ENCODE measurements at regions not wholly inside any gene's neighbourhood (a gene's known extent, or its start where the extent isn't known, plus 50 kb on each side); places are given as distances from the start of the nearest gene placed in this dataset.
A peak's percentile ranks its signal among the peaks of the same experiment; 100 is the strongest.

DNA sequence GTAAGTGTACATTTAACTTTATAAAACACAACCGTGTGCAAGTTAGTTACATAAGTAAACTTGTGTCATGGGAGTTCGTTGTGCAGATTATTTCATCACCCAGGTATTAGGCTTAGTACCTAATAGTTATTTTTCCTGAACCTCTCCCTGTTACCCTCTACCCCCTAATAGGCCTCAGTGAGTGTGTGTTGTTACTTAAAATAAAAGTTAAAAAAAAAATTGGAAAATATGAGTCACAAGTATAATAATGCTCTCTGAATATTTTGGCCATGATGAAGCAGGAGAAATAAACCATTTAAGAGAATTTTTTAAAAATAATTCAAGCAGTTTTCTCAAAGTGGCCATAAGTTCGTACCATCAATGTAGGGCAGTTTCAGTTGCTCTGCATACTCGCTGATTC is 105.1 kb upstream of the GRID2 start:
- Histone ChIP-seq H3K27ac (ENCODE audit: low read length) (no peak overlapping the region), H3K9me3 (ENCODE audit: control insufficient read depth, low read depth, low read length) (no peaks in the 10 kb centered on the region), H3K36me3 (ENCODE audit: control insufficient read depth, insufficient read depth, low read length) (no peaks in the 10 kb centered on the region), H3K4me1 (ENCODE audit: control insufficient read depth, insufficient read depth, low read length) (no peaks in the 10 kb centered on the region), H3K4me3 (ENCODE audit: low read length) (no peak overlapping the region), H3K27me3 (ENCODE audit: control insufficient read depth, insufficient read depth, low read length) (no peaks in the 10 kb centered on the region)
- WGBS (ENCODE audit: insufficient coverage, low lambda C conversion rate): 100% methylated on average over 1 of the region's 4 CpGs
- DNase-seq: no peak

DNA sequence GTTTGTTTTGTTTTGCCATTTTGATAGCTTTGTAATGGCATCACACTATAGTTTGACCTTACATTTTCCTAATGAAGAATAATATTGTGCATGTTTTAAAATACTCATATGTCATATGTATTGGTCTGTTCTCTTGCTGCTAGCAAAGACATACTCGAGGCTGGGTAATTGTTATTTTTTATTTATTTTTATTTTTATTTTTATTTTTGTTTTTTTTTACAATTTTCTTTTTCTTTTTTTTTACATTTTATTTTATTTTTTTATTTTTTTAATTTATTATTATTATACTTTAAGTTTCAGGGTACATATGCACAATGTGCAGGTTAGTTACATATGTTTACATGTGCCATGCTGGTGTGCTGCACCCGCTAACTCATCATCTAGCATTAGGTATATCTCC is 104.6 kb upstream of the GRID2 start:
- no peaks in the 10 kb centered on the region for H3K9me3 ChIP-seq (ENCODE audit: control insufficient read depth, low read depth, low read length)
- no peak overlapping the region for H3K27ac ChIP-seq (ENCODE audit: low read length)
- no peak overlapping the region for H3K4me3 ChIP-seq (ENCODE audit: low read length)
- no peaks in the 10 kb centered on the region for H3K27me3 ChIP-seq (ENCODE audit: control insufficient read depth, insufficient read depth, low read length)
- WGBS (ENCODE audit: insufficient coverage, low lambda C conversion rate): 91% methylated on average over 1 of the region's 2 CpGs
- no peaks in the 10 kb centered on the region for H3K36me3 ChIP-seq (ENCODE audit: control insufficient read depth, insufficient read depth, low read length)
- no peak for DNase-seq
- H3K4me1 ChIP-seq (ENCODE audit: control insufficient read depth, insufficient read depth, low read length): no peaks in the 10 kb centered on the region

DNA sequence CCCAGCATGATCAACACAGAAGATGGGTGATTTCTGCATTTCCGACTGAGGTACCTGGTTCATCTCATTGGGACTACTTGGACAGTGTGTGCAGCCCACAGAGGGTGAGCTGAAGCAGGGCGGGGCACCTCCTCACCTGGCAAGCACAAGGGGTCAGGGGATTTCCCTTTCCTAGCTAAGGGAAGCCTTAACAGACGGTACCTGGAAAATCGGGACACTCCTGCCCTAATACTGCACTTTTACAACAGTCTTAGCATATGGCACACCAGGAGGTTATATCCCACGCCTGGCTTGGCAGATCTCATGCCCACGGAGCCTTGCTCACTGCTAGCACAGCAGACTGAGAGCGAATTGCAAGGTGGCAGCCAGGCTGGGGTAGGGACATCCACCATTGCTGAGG is 92.9 kb upstream of the GRID2 start:
- no peaks in the 10 kb centered on the region for H3K27me3 ChIP-seq (ENCODE audit: control insufficient read depth, insufficient read depth, low read length)
- WGBS (ENCODE audit: insufficient coverage, low lambda C conversion rate): no CpG with 5 or more reads among the region's 7 CpGs
- H3K4me1 ChIP-seq (ENCODE audit: control insufficient read depth, insufficient read depth, low read length): no peaks in the 10 kb centered on the region
- no peak for DNase-seq
- H3K9me3 ChIP-seq (ENCODE audit: control insufficient read depth, low read depth, low read length): no peaks in the 10 kb centered on the region
- H3K4me3 ChIP-seq (ENCODE audit: low read length): no peak overlapping the region
- H3K27ac ChIP-seq (ENCODE audit: low read length): no peak overlapping the region
- H3K36me3 ChIP-seq (ENCODE audit: control insufficient read depth, insufficient read depth, low read length): no peaks in the 10 kb centered on the region

- Histone ChIP-seq H3K27me3 (ENCODE audit: control insufficient read depth, insufficient read depth, low read length) (no peaks in the 10 kb centered on the region), H3K36me3 (ENCODE audit: control insufficient read depth, insufficient read depth, low read length) (no peaks in the 10 kb centered on the region), H3K27ac (ENCODE audit: low read length) (no peak overlapping the region), H3K9me3 (ENCODE audit: control insufficient read depth, low read depth, low read length) (no peaks in the 10 kb centered on the region), H3K4me3 (ENCODE audit: low read length) (no peak overlapping the region), H3K4me1 (ENCODE audit: control insufficient read depth, insufficient read depth, low read length) (no peaks in the 10 kb centered on the region)
- no peak for DNase-seq
- WGBS (ENCODE audit: insufficient coverage, low lambda C conversion rate): 93% methylated on average over 3 of the region's 4 CpGs
These were observed 88.3 kb upstream of the GRID2 start for GRCh38 chr4:92215476-92215875.

GRCh38 chr4:92231511-92231910 is 72.3 kb upstream of the GRID2 start:
- Histone ChIP-seq H3K4me1 (ENCODE audit: control insufficient read depth, insufficient read depth, low read length) (peaks cover 7% of the 10 kb centered on the region), H3K36me3 (ENCODE audit: control insufficient read depth, insufficient read depth, low read length) (no peaks in the 10 kb centered on the region), H3K9me3 (ENCODE audit: control insufficient read depth, low read depth, low read length) (no peaks in the 10 kb centered on the region), H3K27me3 (ENCODE audit: control insufficient read depth, insufficient read depth, low read length) (no peaks in the 10 kb centered on the region), H3K4me3 (ENCODE audit: low read length) (no peak overlapping the region), H3K27ac (ENCODE audit: low read length) (no peak overlapping the region)
- DNase-seq: no peak
- 83% methylated on average over 1 of the region's 1 CpG for WGBS (ENCODE audit: insufficient coverage, low lambda C conversion rate)

DNA sequence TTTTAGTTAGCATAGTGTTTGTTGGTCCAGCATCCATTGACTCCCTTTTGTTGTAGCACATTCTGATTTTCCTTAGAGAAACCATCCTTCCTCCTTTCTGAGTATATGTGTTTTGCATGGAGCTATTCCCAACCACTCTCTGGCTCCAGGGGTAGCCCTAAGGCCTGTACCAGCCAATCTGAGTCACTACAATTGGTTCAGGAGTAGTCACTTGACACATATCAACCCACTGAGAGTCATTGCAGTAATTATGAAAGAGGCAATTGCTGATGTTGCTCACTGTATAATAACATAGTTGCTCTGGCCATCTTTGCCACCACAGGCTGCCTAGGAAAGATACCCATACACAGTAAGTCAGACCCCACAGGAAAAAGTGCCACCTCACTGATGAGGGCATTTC is 71.2 kb upstream of the GRID2 start:
- Histone ChIP-seq H3K36me3 (ENCODE audit: control insufficient read depth, insufficient read depth, low read length) (no peaks in the 10 kb centered on the region), H3K9me3 (ENCODE audit: control insufficient read depth, low read depth, low read length) (no peaks in the 10 kb centered on the region), H3K27me3 (ENCODE audit: control insufficient read depth, insufficient read depth, low read length) (no peaks in the 10 kb centered on the region), H3K27ac (ENCODE audit: low read length) (no peak overlapping the region), H3K4me1 (ENCODE audit: control insufficient read depth, insufficient read depth, low read length) (peaks cover 7% of the 10 kb centered on the region), H3K4me3 (ENCODE audit: low read length) (no peak overlapping the region)
- DNase-seq: no peak

- Histone ChIP-seq H3K27ac (ENCODE audit: low read length) (peak overlapping the region; percentile 56), H3K36me3 (ENCODE audit: control insufficient read depth, insufficient read depth, low read length) (no peaks in the 10 kb centered on the region), H3K4me3 (ENCODE audit: low read length) (no peak overlapping the region), H3K4me1 (ENCODE audit: control insufficient read depth, insufficient read depth, low read length) (peaks cover 7% of the 10 kb centered on the region), H3K9me3 (ENCODE audit: control insufficient read depth, low read depth, low read length) (no peaks in the 10 kb centered on the region), H3K27me3 (ENCODE audit: control insufficient read depth, insufficient read depth, low read length) (no peaks in the 10 kb centered on the region)
- DNase-seq: peak; percentile 80 to 94
- WGBS (ENCODE audit: insufficient coverage, low lambda C conversion rate): 0% methylated on average over 1 of the region's 4 CpGs
These were observed 69.2 kb upstream of the GRID2 start for GRCh38 chr4:92234393-92235176.

GRCh38 chr4:92235731-92236130 is 68.0 kb upstream of the GRID2 start:
- WGBS (ENCODE audit: insufficient coverage, low lambda C conversion rate): no CpG with 5 or more reads among the region's 2 CpGs
- Histone ChIP-seq H3K36me3 (ENCODE audit: control insufficient read depth, insufficient read depth, low read length) (no peaks in the 10 kb centered on the region), H3K27me3 (ENCODE audit: control insufficient read depth, insufficient read depth, low read length) (no peaks in the 10 kb centered on the region), H3K4me3 (ENCODE audit: low read length) (no peak overlapping the region), H3K4me1 (ENCODE audit: control insufficient read depth, insufficient read depth, low read length) (peaks cover 7% of the 10 kb centered on the region), H3K9me3 (ENCODE audit: control insufficient read depth, low read depth, low read length) (no peaks in the 10 kb centered on the region), H3K27ac (ENCODE audit: low read length) (no peak overlapping the region)
- DNase-seq: peak in 1 of 2 donors; percentile 37

- Histone ChIP-seq H3K27ac (ENCODE audit: low read length) (no peak overlapping the region), H3K4me1 (ENCODE audit: control insufficient read depth, insufficient read depth, low read length) (peaks cover 7% of the 10 kb centered on the region), H3K4me3 (ENCODE audit: low read length) (no peak overlapping the region), H3K27me3 (ENCODE audit: control insufficient read depth, insufficient read depth, low read length) (no peaks in the 10 kb centered on the region), H3K9me3 (ENCODE audit: control insufficient read depth, low read depth, low read length) (no peaks in the 10 kb centered on the region), H3K36me3 (ENCODE audit: control insufficient read depth, insufficient read depth, low read length) (no peaks in the 10 kb centered on the region)
- no CpG with 5 or more reads among the region's 1 CpG for WGBS (ENCODE audit: insufficient coverage, low lambda C conversion rate)
- peak in 1 of 2 donors; percentile 47 for DNase-seq
These were observed 66.9 kb upstream of the GRID2 start for GRCh38 chr4:92236877-92237276.

DNA sequence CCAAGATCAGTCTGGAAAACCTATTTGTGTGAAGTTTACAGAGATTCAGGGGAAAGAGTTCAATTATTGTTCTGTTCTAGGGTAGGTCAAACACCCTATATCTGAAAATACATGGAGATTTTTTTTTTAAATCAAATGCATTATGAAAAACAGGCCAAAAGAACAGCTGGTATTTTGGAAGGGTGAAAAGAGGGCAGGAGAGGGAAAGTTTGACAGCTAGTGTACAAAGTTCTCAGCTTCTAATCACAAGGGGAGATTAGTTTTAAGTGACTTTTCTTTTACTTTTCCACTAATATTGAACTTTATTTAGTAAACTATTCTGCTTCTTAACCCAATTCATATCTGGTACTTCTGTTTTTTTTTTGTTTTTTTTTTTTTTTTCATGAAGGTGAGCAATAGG is 66.2 kb upstream of the GRID2 start:
- Histone ChIP-seq H3K4me1 (ENCODE audit: control insufficient read depth, insufficient read depth, low read length) (peaks cover 7% of the 10 kb centered on the region), H3K4me3 (ENCODE audit: low read length) (no peak overlapping the region), H3K36me3 (ENCODE audit: control insufficient read depth, insufficient read depth, low read length) (no peaks in the 10 kb centered on the region), H3K27me3 (ENCODE audit: control insufficient read depth, insufficient read depth, low read length) (no peaks in the 10 kb centered on the region), H3K9me3 (ENCODE audit: control insufficient read depth, low read depth, low read length) (no peaks in the 10 kb centered on the region), H3K27ac (ENCODE audit: low read length) (no peak overlapping the region)
- no peak for DNase-seq

GRCh38 chr4:92241094-92241493 is 62.7 kb upstream of the GRID2 start:
- Histone ChIP-seq H3K4me1 (ENCODE audit: control insufficient read depth, insufficient read depth, low read length) (no peaks in the 10 kb centered on the region), H3K4me3 (ENCODE audit: low read length) (no peak overlapping the region), H3K27me3 (ENCODE audit: control insufficient read depth, insufficient read depth, low read length) (no peaks in the 10 kb centered on the region), H3K27ac (ENCODE audit: low read length) (no peak overlapping the region), H3K36me3 (ENCODE audit: control insufficient read depth, insufficient read depth, low read length) (no peaks in the 10 kb centered on the region), H3K9me3 (ENCODE audit: control insufficient read depth, low read depth, low read length) (no peaks in the 10 kb centered on the region)
- DNase-seq: no peak
- WGBS (ENCODE audit: insufficient coverage, low lambda C conversion rate): no CpG with 5 or more reads among the region's 2 CpGs
